ENCODE measurements at regions not wholly inside any gene's neighbourhood (a gene's known extent, or its start where the extent isn't known, plus 50 kb on each side); places are given as distances from the start of the nearest gene placed in this dataset.

- no peak overlapping the region for H3K4me3 ChIP-seq (ENCODE audit: low read length)
- no peak overlapping the region for H3K4me2 ChIP-seq (ENCODE audit: low read length)
- no peaks in the 10 kb centered on the region for H3K27me3 ChIP-seq (ENCODE audit: insufficient read depth, low read depth, low read length)
- no peaks in the 10 kb centered on the region for H3K9me3 ChIP-seq (ENCODE audit: low read length)
- H3K36me3 ChIP-seq (ENCODE audit: insufficient read depth, low read length), result no peaks in the 10 kb centered on the region
- H3K9ac ChIP-seq (ENCODE audit: low read length), result no peak overlapping the region
- H4K20me1 ChIP-seq (ENCODE audit: insufficient read depth), result no peaks in the 10 kb centered on the region
- H3K79me2 ChIP-seq (replicated peaks; ENCODE audit: insufficient read depth, low read length), result no peaks in the 10 kb centered on the region
- no peaks in the 10 kb centered on the region for H3F3A ChIP-seq (ENCODE audit: insufficient read depth, low read length, poor library complexity, severe bottlenecking)
- TF ChIP-seq MXI1 (conservative IDR thresholded peaks at IDR 0.05; ENCODE audit: poor library complexity, severe bottlenecking), result no peak
- no peak for TF ChIP-seq CTCF (IDR thresholded peaks at IDR 0.05; ENCODE audit: poor library complexity, severe bottlenecking)
- no peak for TF ChIP-seq SMC3 (conservative IDR thresholded peaks at IDR 0.05; ENCODE audit: poor library complexity)
- no peak for TF ChIP-seq REST (IDR thresholded peaks at IDR 0.05; ENCODE audit: borderline replicate concordance)
- no peak for TF ChIP-seq RAD21 (conservative IDR thresholded peaks at IDR 0.05)
- TF ChIP-seq EP300 (conservative IDR thresholded peaks at IDR 0.05; ENCODE audit: poor library complexity, severe bottlenecking), result no peak
- no peak for TF ChIP-seq EZH2 (IDR thresholded peaks at IDR 0.05; ENCODE audit: borderline replicate concordance, insufficient read depth, low read length, poor library complexity, severe bottlenecking)
- TF ChIP-seq TAF1 (IDR thresholded peaks at IDR 0.05; ENCODE audit: low read depth), result no peak
- no peak for TF ChIP-seq POLR2AphosphoS5 (IDR thresholded peaks at IDR 0.05)
- H2AFZ ChIP-seq (ENCODE audit: low read depth, low read length), result no peak overlapping the region
- no peak overlapping the region for H3K27ac ChIP-seq (ENCODE audit: low read length)
- H3K9me2 ChIP-seq (ENCODE audit: insufficient read depth, low read length), result no peaks in the 10 kb centered on the region
These were observed 50.3 kb upstream of the SPRED1 start for GRCh38 chr15:38202361-38202760.

All from neural cell (in vitro differentiated cells).